ENCODE measurements at regions not wholly inside any gene's neighbourhood (a gene's known extent, or its start where the extent isn't known, plus 50 kb on each side); places are given as distances from the start of the nearest gene placed in this dataset.

- TF ChIP-seq EZH2phosphoT487 (IDR thresholded peaks at IDR 0.05) (no peak), CTCF (IDR thresholded peaks at IDR 0.05) (no peak)
Observed at GRCh38 chr18:68462148-68462547, 252.8 kb downstream of the TMX3 start.
